ENCODE measurements at regions not wholly inside any gene's neighbourhood (a gene's known extent, or its start where the extent isn't known, plus 50 kb on each side); places are given as distances from the start of the nearest gene placed in this dataset.

DNA sequence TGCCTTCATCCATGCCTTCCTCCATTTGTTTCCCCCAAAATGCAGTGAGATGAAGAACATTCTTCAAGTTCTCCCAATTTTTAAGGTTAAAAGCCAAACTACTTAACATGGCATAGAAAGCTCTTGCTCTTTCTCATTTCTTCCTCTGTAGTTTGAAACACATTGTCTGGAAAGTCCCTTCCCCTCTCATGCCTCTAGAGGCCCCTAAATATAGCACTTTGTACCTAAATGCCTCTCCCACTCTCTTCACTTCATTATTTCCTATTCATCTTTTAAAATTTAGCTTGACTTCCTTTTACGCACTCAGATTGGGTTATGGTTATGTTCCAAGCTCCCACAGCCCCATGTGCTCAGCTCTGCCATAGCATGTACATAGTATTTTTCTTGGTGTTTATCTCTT is 389.3 kb downstream of the HDGFL1 start:
- POLR2A ChIA-PET: no interaction called here
- no peaks in the 10 kb centered on the region for H3K36me3 Mint-ChIP-seq (ENCODE audit: low read depth)

DNA sequence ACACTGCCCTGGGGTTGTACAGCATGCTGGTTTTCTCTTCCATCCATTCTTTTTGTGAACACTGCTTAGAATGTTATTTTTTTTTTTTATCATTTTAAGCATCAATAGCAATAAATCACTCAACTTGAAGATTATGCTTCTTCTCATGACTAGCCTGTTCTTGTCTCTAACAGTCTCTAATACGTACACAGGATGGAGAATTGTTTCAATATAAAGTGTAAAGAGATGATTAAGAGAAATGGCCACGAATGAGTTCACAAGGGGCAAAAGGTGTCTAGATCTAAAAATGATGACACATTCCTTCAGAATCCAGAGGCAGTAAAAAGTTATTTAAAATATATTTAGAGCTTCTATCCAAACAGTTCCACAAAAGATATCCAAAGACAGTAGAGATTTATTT is 390.2 kb downstream of the HDGFL1 start:
- intact Hi-C loops (cut with micrococcal nuclease): no loop called here
- no peaks in the 10 kb centered on the region for H3K27me3 Mint-ChIP-seq
- no peak overlapping the region for H3K4me3 Mint-ChIP-seq
- peaks cover 5% of the 10 kb centered on the region for H3K9me3 Mint-ChIP-seq
- ATAC-seq (ENCODE audit: low read depth): no peak
- CTCF ChIA-PET: no interaction called here
- H3K4me1 Mint-ChIP-seq: peaks cover 12% of the 10 kb centered on the region
- no peak overlapping the region for H3K27ac Mint-ChIP-seq
- H3K36me3 Mint-ChIP-seq (ENCODE audit: low read depth): no peaks in the 10 kb centered on the region
- TF ChIP-seq, protein P1, sequence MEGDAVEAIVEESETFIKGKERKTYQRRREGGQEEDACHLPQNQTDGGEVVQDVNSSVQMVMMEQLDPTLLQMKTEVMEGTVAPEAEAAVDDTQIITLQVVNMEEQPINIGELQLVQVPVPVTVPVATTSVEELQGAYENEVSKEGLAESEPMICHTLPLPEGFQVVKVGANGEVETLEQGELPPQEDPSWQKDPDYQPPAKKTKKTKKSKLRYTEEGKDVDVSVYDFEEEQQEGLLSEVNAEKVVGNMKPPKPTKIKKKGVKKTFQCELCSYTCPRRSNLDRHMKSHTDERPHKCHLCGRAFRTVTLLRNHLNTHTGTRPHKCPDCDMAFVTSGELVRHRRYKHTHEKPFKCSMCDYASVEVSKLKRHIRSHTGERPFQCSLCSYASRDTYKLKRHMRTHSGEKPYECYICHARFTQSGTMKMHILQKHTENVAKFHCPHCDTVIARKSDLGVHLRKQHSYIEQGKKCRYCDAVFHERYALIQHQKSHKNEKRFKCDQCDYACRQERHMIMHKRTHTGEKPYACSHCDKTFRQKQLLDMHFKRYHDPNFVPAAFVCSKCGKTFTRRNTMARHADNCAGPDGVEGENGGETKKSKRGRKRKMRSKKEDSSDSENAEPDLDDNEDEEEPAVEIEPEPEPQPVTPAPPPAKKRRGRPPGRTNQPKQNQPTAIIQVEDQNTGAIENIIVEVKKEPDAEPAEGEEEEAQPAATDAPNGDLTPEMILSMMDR (IDR thresholded peaks at IDR 0.05): no peak
- POLR2A ChIA-PET: no interaction called here
- DNase-seq: no peak

More for the DNA sequence above, 389.3 kb downstream of the HDGFL1 start:
- intact Hi-C loops (cut with micrococcal nuclease): no loop called here
- Mint-ChIP-seq H3K9me3 (peaks cover 5% of the 10 kb centered on the region), H3K4me3 (no peak overlapping the region), H3K27me3 (no peaks in the 10 kb centered on the region), H3K27ac (no peak overlapping the region), H3K4me1 (peaks cover 12% of the 10 kb centered on the region)
- CTCF ChIA-PET: no interaction called here
- ATAC-seq (ENCODE audit: low read depth) (no peak), DNase-seq (no peak)
- TF ChIP-seq, protein P1 (IDR thresholded peaks at IDR 0.05): no peak

GRCh38 chr6:22964334-22964733 is 395.0 kb downstream of the HDGFL1 start:
- no peaks in the 10 kb centered on the region for H3K4me1 Mint-ChIP-seq
- H3K4me3 Mint-ChIP-seq: no peak overlapping the region
- H3K9me3 Mint-ChIP-seq: peaks cover 4% of the 10 kb centered on the region
- POLR2A ChIA-PET: no interaction called here
- no peaks in the 10 kb centered on the region for H3K27me3 Mint-ChIP-seq
- no peak overlapping the region for H3K27ac Mint-ChIP-seq
- CTCF ChIA-PET: no interaction called here
- no peaks in the 10 kb centered on the region for H3K36me3 Mint-ChIP-seq (ENCODE audit: low read depth)
- no peak for ATAC-seq (ENCODE audit: low read depth)
- no peak for DNase-seq
- intact Hi-C loops (cut with micrococcal nuclease): no loop called here
- TF ChIP-seq, protein P1 (IDR thresholded peaks at IDR 0.05): no peak

DNA sequence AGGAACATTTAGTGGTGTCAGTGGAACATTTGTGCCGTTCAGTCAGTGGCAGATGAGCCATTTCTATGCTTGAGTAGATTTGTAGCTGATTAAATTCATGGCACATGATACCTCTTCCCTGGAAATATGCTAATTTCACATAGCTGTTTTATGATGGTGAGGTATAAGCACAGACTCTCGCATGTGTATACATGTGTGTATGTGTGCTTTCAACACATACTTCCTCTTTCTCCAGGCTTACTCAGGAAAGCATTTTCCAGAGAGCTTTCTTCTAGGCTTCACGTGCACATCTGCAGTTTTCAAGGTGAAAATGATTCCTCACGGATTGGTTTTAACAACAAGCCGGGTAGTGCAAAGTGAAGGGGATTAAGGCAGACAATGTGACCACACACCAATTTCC is 396.5 kb downstream of the HDGFL1 start:
- ChIA-PET CTCF (no interaction called here), POLR2A (no interaction called here)
- DNase-seq (no peak), ATAC-seq (ENCODE audit: low read depth) (no peak)
- H3K27ac Mint-ChIP-seq: no peak overlapping the region
- H3K36me3 Mint-ChIP-seq (ENCODE audit: low read depth): no peaks in the 10 kb centered on the region
- H3K27me3 Mint-ChIP-seq: no peaks in the 10 kb centered on the region
- H3K4me3 Mint-ChIP-seq: no peak overlapping the region
- intact Hi-C loops (cut with micrococcal nuclease): no loop called here
- no peaks in the 10 kb centered on the region for H3K4me1 Mint-ChIP-seq
- TF ChIP-seq, protein P1 (IDR thresholded peaks at IDR 0.05): no peak
- H3K9me3 Mint-ChIP-seq: peaks cover 4% of the 10 kb centered on the region

GRCh38 chr6:22966691-22967422 is 397.5 kb downstream of the HDGFL1 start:
- H3K9me3 Mint-ChIP-seq: peaks cover 4% of the 10 kb centered on the region
- H3K27ac Mint-ChIP-seq: no peak overlapping the region
- intact Hi-C loops (cut with micrococcal nuclease): no loop called here
- ATAC-seq (ENCODE audit: low read depth) (no peak), DNase-seq (no peak)
- TF ChIP-seq, protein P1 (IDR thresholded peaks at IDR 0.05): no peak
- H3K4me1 Mint-ChIP-seq: no peaks in the 10 kb centered on the region
- H3K27me3 Mint-ChIP-seq: no peaks in the 10 kb centered on the region
- ChIA-PET POLR2A (no interaction called here), CTCF (no interaction called here)
- no peaks in the 10 kb centered on the region for H3K36me3 Mint-ChIP-seq (ENCODE audit: low read depth)
- H3K4me3 Mint-ChIP-seq: no peak overlapping the region
